SK-N-SH treated with all-trans-retinoic acid at 6 μM for 48 hours (cell line): ENCODE measurements at regions not wholly inside any gene's neighbourhood (a gene's known extent, or its start where the extent isn't known, plus 50 kb on each side); places are given as distances from the start of the nearest gene placed in this dataset.

Experiments
- ARNTL ChIP-seq: fragments of 450-650 bp; formaldehyde crosslinking; IDR thresholded peaks from 2 replicates; pipeline ENCODE4 v1.5.0; 2020; ENCODE audit warnings: low read depth, mild to moderate bottlenecking, moderate library complexity, borderline replicate concordance
- CREB5 ChIP-seq: fragments of 250-450 bp; sonication (Bioruptor Pico); IDR thresholded peaks from 2 replicates; pipeline ENCODE4 v1.5.1; 2020; ENCODE audit warnings: low read depth, mild to moderate bottlenecking, moderate library complexity
- ESRRG ChIP-seq: fragments of 250-450 bp; sonication (Bioruptor Pico); IDR thresholded peaks from 2 replicates; pipeline ENCODE4 v1.6.1; 2021; ENCODE audit warnings: mild to moderate bottlenecking
- GLIS3 ChIP-seq: fragments of 250-450 bp; sonication (Bioruptor Pico); IDR thresholded peaks from 2 replicates; pipeline ENCODE4 v1.5.0; 2020; ENCODE audit warnings: mild to moderate bottlenecking, moderate library complexity
- POU6F1 ChIP-seq: fragments of 250-450 bp; sonication (Bioruptor Pico); IDR thresholded peaks from 2 replicates; pipeline ENCODE4 v1.8.0; 2021; ENCODE audit warnings: low read depth, mild to moderate bottlenecking, moderate library complexity, borderline replicate concordance
- TSHZ2 ChIP-seq: fragments of 250-450 bp; sonication (Bioruptor Pico); IDR thresholded peaks from 2 replicates; pipeline ENCODE4 v1.5.0; 2020; ENCODE audit warnings: mild to moderate bottlenecking, moderate library complexity
- ZFP3 ChIP-seq: fragments of 250-450 bp; sonication (Bioruptor Pico); IDR thresholded peaks from 2 replicates; pipeline ENCODE4 v1.5.0; 2020; ENCODE audit warnings: mild to moderate bottlenecking, moderate library complexity
- ZNF565 ChIP-seq: fragments of 450-650 bp; formaldehyde crosslinking; conservative IDR thresholded peaks from 2 replicates; pipeline ENCODE4 v1.5.0; 2020; ENCODE audit warnings: low read depth, mild to moderate bottlenecking, moderate library complexity
- ZNF70 ChIP-seq: fragments of 450-650 bp; formaldehyde crosslinking; IDR thresholded peaks from 2 replicates; pipeline ENCODE4 v1.5.0; 2020; ENCODE audit warnings: mild to moderate bottlenecking, moderate library complexity

GRCh38 chrX:16357902-16358301 is 190.6 kb downstream of the MAGEB17 start:
- TF ChIP-seq ZFP3 (CRISPR knock-in tag) (no peak), ZNF565 (CRISPR knock-in tag) (no peak), GLIS3 (no peak), CREB5 (CRISPR knock-in tag) (no peak), POU6F1 (CRISPR knock-in tag) (no peak), TSHZ2 (no peak), ESRRG (CRISPR knock-in tag) (no peak), ARNTL (CRISPR knock-in tag) (no peak), ZNF70 (CRISPR knock-in tag) (no peak)
